Activated CD4-positive, alpha-beta T cell treated with anti-CD3 and anti-CD28 coated beads, Interleukin-2, amount 10 ng/mL, durations not matched to agents 7 days and 5 days (primary cell): ENCODE measurements at regions not wholly inside any gene's neighbourhood (a gene's known extent, or its start where the extent isn't known, plus 50 kb on each side); places are given as distances from the start of the nearest gene placed in this dataset.

Experiments used
- CTCF ChIA-PET: fragments of 350-600 bp; sonication (Branson Sonifier 250); formaldehyde crosslinking; loops from one replicate; lab custom pipeline; 2021; ENCODE audit warnings: antibody characterized with exemption; lab: Charles Lee
- POLR2A ChIA-PET: fragments of 350-600 bp; sonication (Branson Sonifier 250); formaldehyde crosslinking; loops from one replicate; lab custom pipeline; 2021; ENCODE audit warnings: antibody characterized with exemption; lab: Charles Lee
- DNase-seq: peaks from one replicate; pipeline ENCODE4 v3.0.0-alpha.2; 2020
- H3K27ac Mint-ChIP-seq: one replicate; pipeline ENCODE4 v1.8.0; 2021; ENCODE audit warnings: mild to moderate bottlenecking, moderate library complexity, mixed read lengths
- H3K27me3 Mint-ChIP-seq: one replicate; pipeline ENCODE4 v1.8.0; 2021; ENCODE audit warnings: mixed read lengths
- H3K36me3 Mint-ChIP-seq: one replicate; pipeline ENCODE4 v1.8.0; 2021; ENCODE audit warnings: low read depth, mixed read lengths
- H3K4me1 Mint-ChIP-seq: one replicate; pipeline ENCODE4 v1.8.0; 2021; ENCODE audit warnings: mixed read lengths
- H3K4me3 Mint-ChIP-seq: one replicate; pipeline ENCODE4 v1.8.0; 2021; ENCODE audit warnings: mild to moderate bottlenecking, moderate library complexity, mixed read lengths
- H3K9me3 Mint-ChIP-seq: one replicate; pipeline ENCODE4 v1.8.0; 2021; ENCODE audit warnings: mixed read lengths

DNA sequence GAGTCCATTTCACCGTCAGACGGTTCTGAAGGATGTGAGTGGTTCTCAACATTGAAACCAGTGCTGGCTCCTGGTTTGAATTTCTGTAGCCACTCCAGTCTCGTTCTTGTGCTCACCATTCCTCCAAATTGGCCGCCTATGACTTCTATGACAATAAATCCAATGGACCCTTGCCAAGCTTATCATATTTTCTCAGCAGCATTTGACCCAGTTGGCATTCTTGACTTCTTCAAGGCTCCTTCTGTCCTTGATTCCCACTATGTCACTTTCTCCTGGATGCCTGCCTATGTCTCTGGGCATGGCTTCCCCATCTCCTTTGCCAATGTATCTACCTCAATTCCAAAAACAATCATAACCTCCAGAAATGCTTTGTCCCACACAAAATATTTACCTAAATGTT, 756.0 kb upstream of the NRSN1 start:
- CTCF ChIA-PET = no interaction called here
- Mint-ChIP-seq H3K9me3 (no peaks in the 10 kb centered on the region), H3K36me3 (no peaks in the 10 kb centered on the region), H3K4me3 (no peak overlapping the region), H3K4me1 (no peaks in the 10 kb centered on the region), H3K27ac (no peak overlapping the region), H3K27me3 (no peaks in the 10 kb centered on the region)
- no peak for DNase-seq
- POLR2A ChIA-PET = no interaction called here

DNA sequence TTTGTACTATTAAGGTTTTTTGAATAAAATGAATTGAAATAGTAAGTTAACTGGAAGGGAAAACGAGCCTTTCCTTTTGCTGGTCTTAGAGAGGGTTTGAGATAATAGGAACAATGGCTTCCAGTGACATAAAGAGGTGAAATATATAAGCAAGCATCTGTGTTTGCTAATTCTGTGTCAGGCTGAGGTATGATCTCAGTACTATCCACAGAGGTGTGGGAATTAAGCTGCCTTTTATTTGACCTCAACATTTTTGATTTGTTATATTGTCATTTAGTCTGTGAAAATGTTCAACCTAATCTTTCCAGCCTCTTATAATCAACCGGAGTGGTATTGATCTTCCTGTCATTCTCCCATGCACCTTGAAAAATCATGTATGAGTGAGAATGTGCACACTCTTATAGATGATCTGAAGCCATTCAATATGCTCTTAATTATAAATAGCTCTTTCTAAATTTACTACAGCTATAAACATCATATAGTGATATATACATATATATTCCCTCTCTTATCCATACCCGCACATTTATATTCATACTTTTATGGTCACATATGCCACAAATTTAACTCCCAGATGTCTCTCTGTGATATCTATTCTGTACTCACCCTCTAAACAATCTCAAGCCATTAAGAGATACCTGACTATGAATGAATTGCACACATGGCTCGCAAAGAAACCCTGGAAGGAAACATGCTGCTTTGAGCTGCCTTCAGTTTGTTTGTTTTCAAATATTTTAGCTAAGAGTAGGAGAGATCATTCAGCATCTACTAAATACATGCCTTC, 754.7 kb upstream of the NRSN1 start:
- Mint-ChIP-seq H3K27me3 (no peaks in the 10 kb centered on the region), H3K4me1 (no peaks in the 10 kb centered on the region), H3K4me3 (no peak overlapping the region), H3K36me3 (no peaks in the 10 kb centered on the region), H3K27ac (no peak overlapping the region), H3K9me3 (no peaks in the 10 kb centered on the region)
- DNase-seq = no peak
- POLR2A ChIA-PET = no interaction called here
- CTCF ChIA-PET = no interaction called here

DNA sequence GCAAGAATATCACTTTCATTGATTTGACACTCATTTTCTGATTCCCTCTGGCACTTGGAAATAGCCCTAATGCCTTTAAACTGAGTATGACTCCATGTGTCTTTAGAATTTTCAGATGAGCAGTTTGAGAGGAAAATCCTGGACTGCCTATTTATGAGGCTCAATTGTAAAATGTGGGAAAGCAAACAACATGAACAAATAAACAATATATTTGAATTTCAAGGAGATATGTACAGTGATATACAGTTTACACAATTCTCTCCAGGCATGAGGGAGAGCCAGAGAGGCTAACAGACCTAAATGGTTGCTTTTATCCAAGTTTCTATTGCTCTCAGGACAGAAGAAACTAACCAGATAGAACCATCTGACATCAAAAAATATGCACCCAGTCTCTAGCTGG, 748.2 kb upstream of the NRSN1 start:
- no peak overlapping the region for H3K27ac Mint-ChIP-seq
- CTCF ChIA-PET = no interaction called here
- no peak for DNase-seq
- no peaks in the 10 kb centered on the region for H3K36me3 Mint-ChIP-seq
- H3K9me3 Mint-ChIP-seq = no peaks in the 10 kb centered on the region
- no peaks in the 10 kb centered on the region for H3K4me1 Mint-ChIP-seq
- no peaks in the 10 kb centered on the region for H3K27me3 Mint-ChIP-seq
- POLR2A ChIA-PET = no interaction called here
- H3K4me3 Mint-ChIP-seq = no peak overlapping the region

DNA sequence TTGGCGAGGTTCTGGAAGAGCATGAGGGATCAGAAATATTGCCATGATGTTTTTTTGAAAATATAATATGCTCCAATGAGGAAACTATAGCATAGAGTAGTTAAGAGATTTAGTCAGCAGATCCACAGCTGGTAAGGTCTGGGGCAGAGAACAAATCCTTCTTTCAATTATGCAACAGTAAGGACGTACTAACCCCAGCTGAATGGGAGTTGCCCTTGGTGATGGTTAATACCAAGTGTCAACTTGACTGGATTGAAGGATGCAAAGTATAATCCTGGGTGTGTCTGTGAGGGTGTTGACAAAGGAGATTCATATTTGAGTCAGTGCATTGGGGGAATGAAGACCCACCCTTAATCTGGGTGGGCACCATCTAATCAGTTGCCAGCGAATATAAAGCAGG, 745.5 kb upstream of the NRSN1 start:
- Mint-ChIP-seq H3K27ac (no peak overlapping the region), H3K9me3 (no peaks in the 10 kb centered on the region), H3K4me1 (no peaks in the 10 kb centered on the region), H3K4me3 (no peak overlapping the region), H3K27me3 (no peaks in the 10 kb centered on the region), H3K36me3 (no peaks in the 10 kb centered on the region)
- ChIA-PET POLR2A (no interaction called here), CTCF (no interaction called here)
- DNase-seq = no peak

DNA sequence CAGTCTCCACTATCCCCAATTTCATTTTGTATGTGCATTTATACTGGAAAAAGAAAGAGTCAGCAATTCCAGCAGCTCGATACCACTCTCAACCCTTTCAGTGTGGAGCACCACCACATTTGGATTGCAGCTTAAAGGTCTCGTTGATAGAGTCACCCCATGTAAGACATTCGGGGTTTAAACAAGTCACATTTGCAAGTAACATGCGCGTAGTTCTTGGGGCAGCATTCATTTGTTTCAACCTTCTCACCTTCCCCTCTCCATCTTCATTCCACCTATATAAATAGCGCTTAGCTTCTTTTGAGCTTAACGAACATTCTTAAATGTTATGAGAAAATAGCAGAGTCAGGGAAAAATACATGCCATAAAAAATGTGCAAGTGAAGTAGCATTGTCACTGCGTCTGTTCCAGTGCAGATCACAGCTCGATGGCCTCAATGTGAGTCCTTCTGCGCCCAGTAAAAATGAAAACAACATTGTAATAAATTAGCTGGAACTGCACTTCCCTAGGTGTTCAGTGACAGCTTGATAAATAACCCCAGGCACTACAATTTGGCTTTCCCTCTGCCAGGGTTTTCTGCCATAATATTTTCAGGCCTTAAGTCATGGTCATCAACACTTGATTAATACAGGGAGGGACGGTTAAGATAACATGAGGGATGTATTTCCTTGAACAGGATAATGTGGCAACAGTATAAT, 737.8 kb upstream of the NRSN1 start:
- ChIA-PET CTCF (no interaction called here), POLR2A (no interaction called here)
- no peak overlapping the region for H3K4me3 Mint-ChIP-seq
- no peaks in the 10 kb centered on the region for H3K36me3 Mint-ChIP-seq
- DNase-seq = no peak
- H3K4me1 Mint-ChIP-seq = no peaks in the 10 kb centered on the region
- H3K9me3 Mint-ChIP-seq = no peaks in the 10 kb centered on the region
- no peak overlapping the region for H3K27ac Mint-ChIP-seq
- H3K27me3 Mint-ChIP-seq = no peaks in the 10 kb centered on the region

DNA sequence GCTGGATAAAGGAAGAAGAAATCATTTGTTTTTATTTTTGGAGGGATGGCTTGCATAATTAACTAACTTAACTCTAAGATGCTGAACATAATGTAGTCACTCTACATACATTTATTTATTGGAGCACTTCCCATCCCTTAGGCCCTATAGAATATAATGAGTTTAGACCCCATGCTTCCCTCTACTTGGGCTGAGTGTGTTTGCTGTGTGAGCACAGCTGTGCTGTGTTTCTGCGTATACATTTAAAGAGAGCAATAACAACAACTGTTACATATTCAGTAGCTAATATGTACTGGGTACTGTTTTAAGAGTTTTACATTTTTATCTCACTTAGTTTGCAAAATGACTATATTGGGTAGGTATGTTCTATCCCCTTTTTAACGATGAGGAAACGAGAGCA, 736.6 kb upstream of the NRSN1 start:
- no peaks in the 10 kb centered on the region for H3K9me3 Mint-ChIP-seq
- no peaks in the 10 kb centered on the region for H3K27me3 Mint-ChIP-seq
- H3K36me3 Mint-ChIP-seq = no peaks in the 10 kb centered on the region
- H3K27ac Mint-ChIP-seq = no peak overlapping the region
- CTCF ChIA-PET = no interaction called here
- POLR2A ChIA-PET = no interaction called here
- no peaks in the 10 kb centered on the region for H3K4me1 Mint-ChIP-seq
- no peak for DNase-seq
- H3K4me3 Mint-ChIP-seq = no peak overlapping the region

DNA sequence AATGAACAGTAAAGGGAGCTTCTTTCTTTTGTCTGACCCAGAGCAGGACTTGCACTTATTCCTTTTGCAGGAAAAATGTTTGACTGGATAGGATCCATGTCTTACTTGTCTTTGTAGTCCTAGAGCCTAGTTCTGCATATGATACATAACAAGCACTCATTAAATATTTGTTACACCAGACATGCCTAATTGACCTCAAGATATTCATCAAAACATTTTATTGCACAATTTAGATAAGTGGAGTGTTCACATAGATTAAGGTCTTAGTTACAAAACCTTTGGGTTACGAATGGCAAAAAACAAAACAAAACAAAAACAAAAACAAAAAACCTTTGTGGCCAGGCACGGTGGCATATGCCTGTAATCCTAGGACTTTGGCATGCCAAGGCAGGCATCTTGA, 735.8 kb upstream of the NRSN1 start:
- Mint-ChIP-seq H3K4me1 (no peaks in the 10 kb centered on the region), H3K27ac (no peak overlapping the region), H3K36me3 (no peaks in the 10 kb centered on the region), H3K4me3 (no peak overlapping the region), H3K9me3 (no peaks in the 10 kb centered on the region), H3K27me3 (no peaks in the 10 kb centered on the region)
- ChIA-PET CTCF (no interaction called here), POLR2A (no interaction called here)
- no peak for DNase-seq

DNA sequence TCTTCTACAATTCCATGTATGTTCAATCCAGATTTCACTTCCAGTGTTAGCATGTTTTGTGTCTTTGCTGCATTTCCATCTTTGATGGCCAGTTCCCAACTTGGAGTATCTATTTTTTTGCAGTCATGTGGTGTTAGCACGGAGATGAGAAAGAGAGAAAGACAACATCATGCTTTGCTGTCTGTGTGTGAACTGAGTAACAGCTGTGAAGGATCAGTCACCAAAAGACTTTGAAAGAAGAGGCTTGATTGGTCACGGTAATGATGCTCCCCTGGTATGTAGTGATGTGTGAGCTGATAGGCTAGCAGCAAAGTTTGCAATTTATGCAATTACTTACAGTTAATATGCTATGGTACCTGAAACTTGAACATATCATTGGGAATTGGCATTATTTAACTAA, 731.3 kb upstream of the NRSN1 start:
- no peaks in the 10 kb centered on the region for H3K9me3 Mint-ChIP-seq
- H3K4me3 Mint-ChIP-seq = no peak overlapping the region
- no peaks in the 10 kb centered on the region for H3K27me3 Mint-ChIP-seq
- no peak overlapping the region for H3K27ac Mint-ChIP-seq
- POLR2A ChIA-PET = no interaction called here
- H3K36me3 Mint-ChIP-seq = no peaks in the 10 kb centered on the region
- no peaks in the 10 kb centered on the region for H3K4me1 Mint-ChIP-seq
- no peak for DNase-seq
- CTCF ChIA-PET = no interaction called here

DNA sequence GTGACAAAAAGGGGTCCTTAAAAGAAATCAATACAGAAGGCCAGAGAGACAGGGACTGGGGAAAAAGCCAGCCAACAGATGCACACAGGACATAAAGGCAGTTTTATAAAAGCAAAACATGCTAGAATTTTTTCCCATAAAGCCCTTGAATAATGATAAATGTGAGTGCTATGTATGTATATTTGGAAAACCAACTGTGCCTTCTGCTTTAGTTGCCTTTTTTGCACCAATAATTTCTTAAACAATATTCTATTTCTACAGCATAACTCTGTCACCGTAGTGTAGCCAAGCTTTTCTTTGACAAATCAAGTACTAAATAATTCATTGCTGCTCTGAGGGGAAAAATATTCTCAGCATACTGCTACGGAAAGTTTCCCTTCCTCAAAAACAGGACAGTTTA, 730.6 kb upstream of the NRSN1 start:
- DNase-seq = no peak
- CTCF ChIA-PET = no interaction called here
- no peaks in the 10 kb centered on the region for H3K36me3 Mint-ChIP-seq
- H3K27me3 Mint-ChIP-seq = no peaks in the 10 kb centered on the region
- no peak overlapping the region for H3K4me3 Mint-ChIP-seq
- H3K4me1 Mint-ChIP-seq = no peaks in the 10 kb centered on the region
- POLR2A ChIA-PET = no interaction called here
- no peak overlapping the region for H3K27ac Mint-ChIP-seq
- no peaks in the 10 kb centered on the region for H3K9me3 Mint-ChIP-seq

DNA sequence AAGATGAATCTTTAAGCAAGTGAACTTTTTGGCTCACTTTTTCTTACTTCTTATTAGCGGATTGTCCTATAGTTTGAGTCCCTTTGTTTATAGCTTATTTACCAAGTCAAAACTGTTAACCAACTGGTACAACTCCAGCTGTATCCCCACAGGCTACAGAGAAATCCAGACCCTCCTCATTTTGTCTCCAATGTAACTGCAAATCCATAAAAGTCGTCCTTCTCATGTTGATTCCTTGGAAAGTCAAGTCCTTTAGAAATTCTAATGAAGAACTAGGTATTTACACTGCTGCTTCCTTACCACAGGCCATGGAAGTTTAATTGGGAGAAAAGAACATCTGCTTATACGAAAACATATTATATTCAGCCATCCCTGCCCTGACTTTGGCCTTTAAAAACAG, 729.1 kb upstream of the NRSN1 start:
- Mint-ChIP-seq H3K27ac (no peak overlapping the region), H3K27me3 (no peaks in the 10 kb centered on the region), H3K9me3 (no peaks in the 10 kb centered on the region), H3K4me3 (no peak overlapping the region), H3K36me3 (no peaks in the 10 kb centered on the region), H3K4me1 (no peaks in the 10 kb centered on the region)
- ChIA-PET POLR2A (no interaction called here), CTCF (no interaction called here)
- DNase-seq = no peak

DNA sequence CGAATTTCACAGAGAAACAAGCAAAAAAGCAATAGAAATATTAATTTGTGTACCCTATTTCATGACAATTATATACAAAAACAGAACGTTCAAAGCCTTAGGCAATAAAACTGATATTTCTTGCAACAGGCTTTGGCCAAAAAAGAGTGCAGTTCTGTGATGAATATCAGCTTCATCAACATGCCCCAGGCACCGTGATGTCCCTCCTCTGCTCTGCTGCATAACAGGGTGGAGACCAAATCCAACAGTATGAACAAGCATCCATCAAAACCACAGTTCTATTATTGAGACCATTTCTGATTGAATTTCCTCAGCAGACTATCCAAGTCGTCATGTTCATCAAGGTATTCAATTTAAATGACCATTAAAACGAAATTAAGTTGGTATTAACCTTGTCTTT, 722.6 kb upstream of the NRSN1 start:
- Mint-ChIP-seq H3K9me3 (no peaks in the 10 kb centered on the region), H3K36me3 (no peaks in the 10 kb centered on the region)
- CTCF ChIA-PET = no interaction called here

DNA sequence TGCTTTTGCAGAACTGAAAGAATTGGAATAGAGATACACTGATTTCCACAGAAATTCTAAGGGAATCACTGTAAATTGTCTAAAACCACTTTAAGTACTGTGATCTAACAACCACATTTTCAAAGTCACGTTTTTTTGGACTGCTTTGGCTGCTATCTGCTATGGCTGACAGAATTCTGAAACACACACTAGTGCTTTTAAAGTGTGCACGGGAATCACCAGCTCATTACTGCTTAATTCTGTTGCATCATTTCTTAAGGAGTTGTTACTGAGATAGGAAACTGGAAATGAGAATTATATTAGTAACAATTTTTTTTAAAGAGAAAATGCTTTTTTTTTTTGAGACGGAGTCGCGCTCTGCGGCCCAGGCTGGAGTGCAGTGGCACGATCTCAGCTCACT, 716.5 kb upstream of the NRSN1 start:
- CTCF ChIA-PET = interaction anchor here (0.5 to 0.7 kb wide), 2 partner anchors 9 to 388 kb away, joined by 4 read pairs; no protein-coding TSS in a partner anchor
- Mint-ChIP-seq H3K4me3 (no peak overlapping the region), H3K27me3 (no peaks in the 10 kb centered on the region), H3K4me1 (no peaks in the 10 kb centered on the region), H3K9me3 (no peaks in the 10 kb centered on the region), H3K36me3 (no peaks in the 10 kb centered on the region), H3K27ac (no peak overlapping the region)
- DNase-seq = no peak
- POLR2A ChIA-PET = no interaction called here

More for the DNA sequence above, 722.6 kb upstream of the NRSN1 start:
- POLR2A ChIA-PET = no interaction called here
- Mint-ChIP-seq H3K27ac (no peak overlapping the region), H3K4me1 (no peaks in the 10 kb centered on the region), H3K27me3 (no peaks in the 10 kb centered on the region), H3K4me3 (no peak overlapping the region)
- no peak for DNase-seq

DNA sequence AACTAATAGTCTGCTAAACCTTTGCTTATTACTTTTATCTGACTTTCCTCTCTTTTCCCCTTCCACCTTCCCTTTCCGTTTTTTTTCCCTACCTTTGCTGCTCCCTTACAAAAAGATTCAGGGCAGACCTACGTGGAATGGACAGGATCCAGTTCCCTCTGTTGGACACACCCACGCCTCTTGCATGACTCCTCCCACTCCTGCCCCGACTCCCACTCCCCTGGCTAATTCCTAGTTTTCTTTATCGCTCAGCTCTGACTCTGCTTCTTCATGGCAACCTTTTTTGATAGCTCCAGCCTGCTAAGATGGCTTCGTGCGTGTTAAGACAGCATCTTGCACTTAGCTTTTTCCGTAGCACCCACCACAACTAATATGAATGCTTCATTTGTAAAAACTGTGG, 715.6 kb upstream of the NRSN1 start:
- H3K4me1 Mint-ChIP-seq = no peaks in the 10 kb centered on the region
- no peaks in the 10 kb centered on the region for H3K36me3 Mint-ChIP-seq
- POLR2A ChIA-PET = no interaction called here
- no peaks in the 10 kb centered on the region for H3K9me3 Mint-ChIP-seq
- CTCF ChIA-PET = no interaction called here
- DNase-seq = no peak
- H3K4me3 Mint-ChIP-seq = no peak overlapping the region
- no peak overlapping the region for H3K27ac Mint-ChIP-seq
- H3K27me3 Mint-ChIP-seq = no peaks in the 10 kb centered on the region

DNA sequence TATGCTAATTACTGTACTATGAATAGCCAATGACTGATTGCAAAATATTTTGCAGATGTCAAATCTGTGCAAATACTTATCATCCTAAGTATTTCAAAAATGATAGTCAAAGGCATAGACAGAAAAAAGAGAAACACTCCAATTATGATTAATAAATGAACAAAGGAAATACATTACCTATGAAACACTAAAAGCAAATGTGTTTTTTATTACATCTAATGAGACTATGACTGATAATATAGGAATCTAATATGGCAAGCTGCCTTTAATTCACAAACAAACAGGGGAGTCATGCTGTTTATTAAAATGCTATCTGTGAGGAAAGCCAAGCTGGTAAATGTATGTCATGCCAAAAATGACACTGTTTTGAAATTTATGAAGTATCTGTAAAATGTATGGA, 713.2 kb upstream of the NRSN1 start:
- H3K4me3 Mint-ChIP-seq = no peak overlapping the region
- no peaks in the 10 kb centered on the region for H3K36me3 Mint-ChIP-seq
- POLR2A ChIA-PET = no interaction called here
- CTCF ChIA-PET = no interaction called here
- H3K27me3 Mint-ChIP-seq = no peaks in the 10 kb centered on the region
- no peaks in the 10 kb centered on the region for H3K4me1 Mint-ChIP-seq
- no peak overlapping the region for H3K27ac Mint-ChIP-seq
- H3K9me3 Mint-ChIP-seq = no peaks in the 10 kb centered on the region
- DNase-seq = no peak
